A549 (cell line): ENCODE measurements at regions not wholly inside any gene's neighbourhood (a gene's known extent, or its start where the extent isn't known, plus 50 kb on each side); places are given as distances from the start of the nearest gene placed in this dataset.

Experiments
- CTCF ChIP-seq: fragments of >200 bp; sonication (Bioruptor Twin); formaldehyde crosslinking; IDR thresholded peaks from 3 replicates; pipeline ENCODE4 v1.5.1; 2016
- JUNB ChIP-seq: fragments of >200 bp; sonication (Bioruptor Twin); formaldehyde crosslinking; IDR thresholded peaks from 2 replicates; pipeline ENCODE4 v1.6.1; 2016
- KDM1A ChIP-seq: fragments of 200-600 bp; sonication (generic); IDR thresholded peaks from 2 replicates; pipeline ENCODE4 v1.6.1; 2016; ENCODE audit warnings: low read depth, mild to moderate bottlenecking
- MAFK ChIP-seq: fragments of 450-650 bp; IDR thresholded peaks from 2 replicates; pipeline ENCODE4 v1.6.1; 2014; ENCODE audit not compliant: partially characterized antibody
- MAX ChIP-seq: IDR thresholded peaks from 2 replicates; pipeline ENCODE4 v1.6.1; 2012
- POLR2A ChIP-seq: IDR thresholded peaks from 2 replicates; pipeline ENCODE4 v1.6.1; 2012; ENCODE audit warnings: mild to moderate bottlenecking, low read length
- RCOR1 ChIP-seq: fragments of 150-350 bp; IDR thresholded peaks from 2 replicates; pipeline ENCODE4 v1.6.1; 2014; ENCODE audit warnings: antibody characterized with exemption, low read length, low read depth
- REST ChIP-seq: fragments of 200-600 bp; sonication (generic); IDR thresholded peaks from 2 replicates; pipeline ENCODE4 v1.6.1; 2016; ENCODE audit warnings: antibody characterized with exemption, mild to moderate bottlenecking, moderate library complexity
- SMC3 ChIP-seq: fragments of >200 bp; sonication (Bioruptor Twin); formaldehyde crosslinking; IDR thresholded peaks from 3 replicates; pipeline ENCODE4 v1.6.1; 2018; ENCODE audit warnings: inconsistent platforms

GRCh38 chr4:15202481-15202880, 200.2 kb downstream of the CPEB2 start:
- TF ChIP-seq MAFK (no peak), CTCF (no peak), POLR2A (no peak), SMC3 (no peak), MAX (no peak), RCOR1 (no peak), KDM1A (no peak), JUNB (no peak), REST (no peak)
